WTC11 (cell line): ENCODE measurements at regions not wholly inside any gene's neighbourhood (a gene's known extent, or its start where the extent isn't known, plus 50 kb on each side); places are given as distances from the start of the nearest gene placed in this dataset.

Experiments
- ATAC-seq: fragments of 200-7000 bp; cut with Tn5 transposase; 2 replicates; pipeline ENCODE4 v1.10.0; 2021; ENCODE audit warnings: mild to moderate bottlenecking, moderate library complexity
- CTCF ChIA-PET: fragments of 300-600 bp; sonication (Branson Sonifier 250); formaldehyde crosslinking; loops from one replicate; lab custom pipeline; 2021; ENCODE audit warnings: antibody characterized with exemption; lab: Charles Lee
- POLR2A ChIA-PET: fragments of 350-600 bp; sonication (Branson Sonifier 250); formaldehyde crosslinking; loops from one replicate; lab custom pipeline; 2021; ENCODE audit warnings: antibody characterized with exemption; lab: Charles Lee
- DNase-seq: peaks from one replicate; pipeline ENCODE4 v3.0.0; 2021; ENCODE audit warnings: low spot score
- H3K27ac Mint-ChIP-seq: 2 replicates; pipeline ENCODE4 v1.8.0; 2021; ENCODE audit warnings: mixed read lengths
- H3K27me3 Mint-ChIP-seq: 2 replicates; pipeline ENCODE4 v1.8.0; 2021; ENCODE audit warnings: low read depth, mild to moderate bottlenecking, moderate library complexity, mixed read lengths
- H3K36me3 Mint-ChIP-seq: 2 replicates; pipeline ENCODE4 v1.8.0; 2021; ENCODE audit warnings: mixed read lengths
- H3K4me1 Mint-ChIP-seq: 2 replicates; pipeline ENCODE4 v1.8.0; 2022; ENCODE audit warnings: mixed read lengths
- H3K4me3 Mint-ChIP-seq: 2 replicates; pipeline ENCODE4 v1.8.0; 2021; ENCODE audit warnings: mild to moderate bottlenecking, moderate library complexity, mixed read lengths
- H3K9me3 Mint-ChIP-seq: 2 replicates; pipeline ENCODE4 v1.8.0; 2021; ENCODE audit warnings: mixed read lengths
- CREB1 ChIP-seq: sonication (generic); formaldehyde crosslinking; IDR thresholded peaks from 2 replicates; pipeline ENCODE4 v1.8.0; 2023; ENCODE audit warnings: mild to moderate bottlenecking, missing genetic modification reagents
- FOXJ3 ChIP-seq: sonication (generic); formaldehyde crosslinking; IDR thresholded peaks from 2 replicates; pipeline ENCODE4 v1.9.0; 2021; ENCODE audit warnings: missing genetic modification reagents, mild to moderate bottlenecking, borderline replicate concordance
- HMGA2 ChIP-seq: fragments of 250-450 bp; sonication (Bioruptor Pico); IDR thresholded peaks from 2 replicates; pipeline ENCODE4 v1.4.0; 2021; ENCODE audit warnings: mild to moderate bottlenecking, moderate library complexity
- SMAD3 ChIP-seq: sonication (generic); formaldehyde crosslinking; IDR thresholded peaks from 2 replicates; pipeline ENCODE4 v1.8.0; 2022; ENCODE audit warnings: missing genetic modification reagents, mild to moderate bottlenecking, borderline replicate concordance
- SMAD4 ChIP-seq: sonication (generic); formaldehyde crosslinking; IDR thresholded peaks from 2 replicates; pipeline ENCODE4 v1.8.0; 2022; ENCODE audit warnings: mild to moderate bottlenecking, missing genetic modification reagents
- SOX15 ChIP-seq: fragments of 250-450 bp; sonication (Bioruptor Pico); IDR thresholded peaks from 2 replicates; pipeline ENCODE4 v1.9.0; 2021; ENCODE audit warnings: mild to moderate bottlenecking
- SP1 ChIP-seq: sonication (generic); formaldehyde crosslinking; conservative IDR thresholded peaks from 2 replicates; pipeline ENCODE4 v1.8.1; 2022; ENCODE audit warnings: missing genetic modification reagents
- ZNF138 ChIP-seq: sonication (generic); formaldehyde crosslinking; conservative IDR thresholded peaks from 2 replicates; pipeline ENCODE4 v1.8.1; 2022; ENCODE audit warnings: mild to moderate bottlenecking, moderate library complexity, missing genetic modification reagents
- ZNF423 ChIP-seq: fragments of 250-450 bp; sonication (Bioruptor Pico); IDR thresholded peaks from 2 replicates; pipeline ENCODE4 v2.1.2; 2022; ENCODE audit warnings: mild to moderate bottlenecking, moderate library complexity
- ZNF671 ChIP-seq: fragments of 250-450 bp; sonication (Bioruptor Pico); IDR thresholded peaks from 2 replicates; pipeline ENCODE4 v1.8.0; 2021; ENCODE audit warnings: mild to moderate bottlenecking
- TF ChIP-seq, protein P1 (sequence below): sonication (generic); formaldehyde crosslinking; IDR thresholded peaks from 2 replicates; pipeline ENCODE4 v1.8.0; 2022; ENCODE audit warnings: mild to moderate bottlenecking, missing genetic modification reagents
- TF ChIP-seq, protein P2 (sequence below): sonication (generic); formaldehyde crosslinking; IDR thresholded peaks from 2 replicates; pipeline ENCODE4 v1.8.0; 2022; ENCODE audit warnings: mild to moderate bottlenecking, missing genetic modification reagents
- TF ChIP-seq, protein P3 (sequence below): fragments of 250-450 bp; sonication (Bioruptor Pico); IDR thresholded peaks from 2 replicates; pipeline ENCODE4 v1.9.0; 2021; ENCODE audit warnings: mild to moderate bottlenecking, borderline replicate concordance
- TF ChIP-seq, protein P4 (sequence below): fragments of 250-450 bp; sonication (Bioruptor Pico); IDR thresholded peaks from 2 replicates; pipeline ENCODE4 v2.1.2; 2022; ENCODE audit warnings: mild to moderate bottlenecking, moderate library complexity
- TF ChIP-seq, protein P5 (sequence below): sonication (generic); formaldehyde crosslinking; IDR thresholded peaks from 2 replicates; pipeline ENCODE4 v1.8.0; 2022; ENCODE audit warnings: missing genetic modification reagents
- TF ChIP-seq, protein P6 (sequence below): sonication (generic); formaldehyde crosslinking; conservative IDR thresholded peaks from 2 replicates; pipeline ENCODE4 v1.8.1; 2023; ENCODE audit warnings: mild to moderate bottlenecking, low read depth, missing genetic modification reagents, moderate library complexity
- TF ChIP-seq, protein P7 (sequence below): sonication (generic); formaldehyde crosslinking; IDR thresholded peaks from 2 replicates; pipeline ENCODE4 v1.8.1; 2023; ENCODE audit warnings: mild to moderate bottlenecking, missing genetic modification reagents
- TF ChIP-seq, protein P8 (sequence below): sonication (generic); formaldehyde crosslinking; IDR thresholded peaks from 2 replicates; pipeline ENCODE4 v1.8.1; 2022; ENCODE audit warnings: low read depth, mild to moderate bottlenecking, moderate library complexity, missing genetic modification reagents, borderline replicate concordance
- TF ChIP-seq, protein P9 (sequence below): sonication (generic); formaldehyde crosslinking; IDR thresholded peaks from 2 replicates; pipeline ENCODE4 v1.8.1; 2022; ENCODE audit warnings: mild to moderate bottlenecking, moderate library complexity, missing genetic modification reagents

DNA sequence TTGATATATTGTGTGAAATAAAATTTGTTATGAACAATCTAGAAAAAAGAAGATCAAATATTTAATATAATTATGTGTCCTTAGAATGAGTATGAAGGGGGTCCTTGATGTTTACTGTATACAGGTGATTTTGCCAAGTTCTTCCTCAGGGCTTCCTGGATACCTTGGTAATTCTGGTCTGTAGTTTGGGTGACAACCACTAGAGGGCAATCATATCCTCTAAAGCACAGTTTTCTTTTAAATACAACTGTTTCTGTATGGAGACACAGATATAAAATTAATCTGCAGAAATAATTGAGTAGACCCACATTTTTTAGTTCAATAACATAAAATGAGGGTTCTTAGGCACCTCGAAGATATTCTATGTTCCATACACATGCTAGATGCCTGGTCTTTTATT lies 157.7 kb downstream of the SPANXN1 start:
- Mint-ChIP-seq H3K9me3 (peaks cover 41% of the 10 kb centered on the region), H3K27ac (no peak overlapping the region), H3K4me3 (no peak overlapping the region), H3K4me1 (no peaks in the 10 kb centered on the region), H3K36me3 (peaks cover 14% of the 10 kb centered on the region), H3K27me3 (no peaks in the 10 kb centered on the region)
- DNase-seq (no peak), ATAC-seq (no peak)
- POLR2A ChIA-PET: no interaction called here
- CTCF ChIA-PET: no interaction called here
- TF ChIP-seq CREB1 (no peak), SMAD3 (CRISPR knock-in tag) (no peak), FOXJ3 (CRISPR knock-in tag) (no peak), SMAD4 (no peak), HMGA2 (CRISPR knock-in tag) (no peak), ZNF671 (CRISPR knock-in tag) (no peak), SP1 (no peak), SOX15 (CRISPR knock-in tag) (no peak), ZNF423 (CRISPR knock-in tag) (no peak), ZNF138 (CRISPR knock-in tag) (no peak)
- TF ChIP-seq, protein P1, sequence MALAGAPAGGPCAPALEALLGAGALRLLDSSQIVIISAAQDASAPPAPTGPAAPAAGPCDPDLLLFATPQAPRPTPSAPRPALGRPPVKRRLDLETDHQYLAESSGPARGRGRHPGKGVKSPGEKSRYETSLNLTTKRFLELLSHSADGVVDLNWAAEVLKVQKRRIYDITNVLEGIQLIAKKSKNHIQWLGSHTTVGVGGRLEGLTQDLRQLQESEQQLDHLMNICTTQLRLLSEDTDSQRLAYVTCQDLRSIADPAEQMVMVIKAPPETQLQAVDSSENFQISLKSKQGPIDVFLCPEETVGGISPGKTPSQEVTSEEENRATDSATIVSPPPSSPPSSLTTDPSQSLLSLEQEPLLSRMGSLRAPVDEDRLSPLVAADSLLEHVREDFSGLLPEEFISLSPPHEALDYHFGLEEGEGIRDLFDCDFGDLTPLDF: no peak
- TF ChIP-seq, protein P2, sequence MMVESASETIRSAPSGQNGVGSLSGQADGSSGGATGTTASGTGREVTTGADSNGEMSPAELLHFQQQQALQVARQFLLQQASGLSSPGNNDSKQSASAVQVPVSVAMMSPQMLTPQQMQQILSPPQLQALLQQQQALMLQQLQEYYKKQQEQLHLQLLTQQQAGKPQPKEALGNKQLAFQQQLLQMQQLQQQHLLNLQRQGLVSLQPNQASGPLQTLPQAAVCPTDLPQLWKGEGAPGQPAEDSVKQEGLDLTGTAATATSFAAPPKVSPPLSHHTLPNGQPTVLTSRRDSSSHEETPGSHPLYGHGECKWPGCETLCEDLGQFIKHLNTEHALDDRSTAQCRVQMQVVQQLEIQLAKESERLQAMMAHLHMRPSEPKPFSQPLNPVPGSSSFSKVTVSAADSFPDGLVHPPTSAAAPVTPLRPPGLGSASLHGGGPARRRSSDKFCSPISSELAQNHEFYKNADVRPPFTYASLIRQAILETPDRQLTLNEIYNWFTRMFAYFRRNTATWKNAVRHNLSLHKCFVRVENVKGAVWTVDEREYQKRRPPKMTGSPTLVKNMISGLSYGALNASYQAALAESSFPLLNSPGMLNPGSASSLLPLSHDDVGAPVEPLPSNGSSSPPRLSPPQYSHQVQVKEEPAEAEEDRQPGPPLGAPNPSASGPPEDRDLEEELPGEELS: no peak
- TF ChIP-seq, protein P3, sequence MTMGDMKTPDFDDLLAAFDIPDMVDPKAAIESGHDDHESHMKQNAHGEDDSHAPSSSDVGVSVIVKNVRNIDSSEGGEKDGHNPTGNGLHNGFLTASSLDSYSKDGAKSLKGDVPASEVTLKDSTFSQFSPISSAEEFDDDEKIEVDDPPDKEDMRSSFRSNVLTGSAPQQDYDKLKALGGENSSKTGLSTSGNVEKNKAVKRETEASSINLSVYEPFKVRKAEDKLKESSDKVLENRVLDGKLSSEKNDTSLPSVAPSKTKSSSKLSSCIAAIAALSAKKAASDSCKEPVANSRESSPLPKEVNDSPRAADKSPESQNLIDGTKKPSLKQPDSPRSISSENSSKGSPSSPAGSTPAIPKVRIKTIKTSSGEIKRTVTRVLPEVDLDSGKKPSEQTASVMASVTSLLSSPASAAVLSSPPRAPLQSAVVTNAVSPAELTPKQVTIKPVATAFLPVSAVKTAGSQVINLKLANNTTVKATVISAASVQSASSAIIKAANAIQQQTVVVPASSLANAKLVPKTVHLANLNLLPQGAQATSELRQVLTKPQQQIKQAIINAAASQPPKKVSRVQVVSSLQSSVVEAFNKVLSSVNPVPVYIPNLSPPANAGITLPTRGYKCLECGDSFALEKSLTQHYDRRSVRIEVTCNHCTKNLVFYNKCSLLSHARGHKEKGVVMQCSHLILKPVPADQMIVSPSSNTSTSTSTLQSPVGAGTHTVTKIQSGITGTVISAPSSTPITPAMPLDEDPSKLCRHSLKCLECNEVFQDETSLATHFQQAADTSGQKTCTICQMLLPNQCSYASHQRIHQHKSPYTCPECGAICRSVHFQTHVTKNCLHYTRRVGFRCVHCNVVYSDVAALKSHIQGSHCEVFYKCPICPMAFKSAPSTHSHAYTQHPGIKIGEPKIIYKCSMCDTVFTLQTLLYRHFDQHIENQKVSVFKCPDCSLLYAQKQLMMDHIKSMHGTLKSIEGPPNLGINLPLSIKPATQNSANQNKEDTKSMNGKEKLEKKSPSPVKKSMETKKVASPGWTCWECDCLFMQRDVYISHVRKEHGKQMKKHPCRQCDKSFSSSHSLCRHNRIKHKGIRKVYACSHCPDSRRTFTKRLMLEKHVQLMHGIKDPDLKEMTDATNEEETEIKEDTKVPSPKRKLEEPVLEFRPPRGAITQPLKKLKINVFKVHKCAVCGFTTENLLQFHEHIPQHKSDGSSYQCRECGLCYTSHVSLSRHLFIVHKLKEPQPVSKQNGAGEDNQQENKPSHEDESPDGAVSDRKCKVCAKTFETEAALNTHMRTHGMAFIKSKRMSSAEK (CRISPR knock-in tag): no peak
- TF ChIP-seq, protein P4, sequence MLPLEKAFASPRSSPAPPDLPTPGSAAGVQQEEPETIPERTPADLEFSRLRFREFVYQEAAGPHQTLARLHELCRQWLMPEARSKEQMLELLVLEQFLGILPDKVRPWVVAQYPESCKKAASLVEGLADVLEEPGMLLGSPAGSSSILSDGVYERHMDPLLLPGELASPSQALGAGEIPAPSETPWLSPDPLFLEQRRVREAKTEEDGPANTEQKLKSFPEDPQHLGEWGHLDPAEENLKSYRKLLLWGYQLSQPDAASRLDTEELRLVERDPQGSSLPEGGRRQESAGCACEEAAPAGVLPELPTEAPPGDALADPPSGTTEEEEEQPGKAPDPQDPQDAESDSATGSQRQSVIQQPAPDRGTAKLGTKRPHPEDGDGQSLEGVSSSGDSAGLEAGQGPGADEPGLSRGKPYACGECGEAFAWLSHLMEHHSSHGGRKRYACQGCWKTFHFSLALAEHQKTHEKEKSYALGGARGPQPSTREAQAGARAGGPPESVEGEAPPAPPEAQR (CRISPR knock-in tag): no peak
- TF ChIP-seq, protein P5, sequence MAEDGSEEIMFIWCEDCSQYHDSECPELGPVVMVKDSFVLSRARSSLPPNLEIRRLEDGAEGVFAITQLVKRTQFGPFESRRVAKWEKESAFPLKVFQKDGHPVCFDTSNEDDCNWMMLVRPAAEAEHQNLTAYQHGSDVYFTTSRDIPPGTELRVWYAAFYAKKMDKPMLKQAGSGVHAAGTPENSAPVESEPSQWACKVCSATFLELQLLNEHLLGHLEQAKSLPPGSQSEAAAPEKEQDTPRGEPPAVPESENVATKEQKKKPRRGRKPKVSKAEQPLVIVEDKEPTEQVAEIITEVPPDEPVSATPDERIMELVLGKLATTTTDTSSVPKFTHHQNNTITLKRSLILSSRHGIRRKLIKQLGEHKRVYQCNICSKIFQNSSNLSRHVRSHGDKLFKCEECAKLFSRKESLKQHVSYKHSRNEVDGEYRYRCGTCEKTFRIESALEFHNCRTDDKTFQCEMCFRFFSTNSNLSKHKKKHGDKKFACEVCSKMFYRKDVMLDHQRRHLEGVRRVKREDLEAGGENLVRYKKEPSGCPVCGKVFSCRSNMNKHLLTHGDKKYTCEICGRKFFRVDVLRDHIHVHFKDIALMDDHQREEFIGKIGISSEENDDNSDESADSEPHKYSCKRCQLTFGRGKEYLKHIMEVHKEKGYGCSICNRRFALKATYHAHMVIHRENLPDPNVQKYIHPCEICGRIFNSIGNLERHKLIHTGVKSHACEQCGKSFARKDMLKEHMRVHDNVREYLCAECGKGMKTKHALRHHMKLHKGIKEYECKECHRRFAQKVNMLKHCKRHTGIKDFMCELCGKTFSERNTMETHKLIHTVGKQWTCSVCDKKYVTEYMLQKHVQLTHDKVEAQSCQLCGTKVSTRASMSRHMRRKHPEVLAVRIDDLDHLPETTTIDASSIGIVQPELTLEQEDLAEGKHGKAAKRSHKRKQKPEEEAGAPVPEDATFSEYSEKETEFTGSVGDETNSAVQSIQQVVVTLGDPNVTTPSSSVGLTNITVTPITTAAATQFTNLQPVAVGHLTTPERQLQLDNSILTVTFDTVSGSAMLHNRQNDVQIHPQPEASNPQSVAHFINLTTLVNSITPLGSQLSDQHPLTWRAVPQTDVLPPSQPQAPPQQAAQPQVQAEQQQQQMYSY (CRISPR knock-in tag): no peak
- TF ChIP-seq, protein P6, sequence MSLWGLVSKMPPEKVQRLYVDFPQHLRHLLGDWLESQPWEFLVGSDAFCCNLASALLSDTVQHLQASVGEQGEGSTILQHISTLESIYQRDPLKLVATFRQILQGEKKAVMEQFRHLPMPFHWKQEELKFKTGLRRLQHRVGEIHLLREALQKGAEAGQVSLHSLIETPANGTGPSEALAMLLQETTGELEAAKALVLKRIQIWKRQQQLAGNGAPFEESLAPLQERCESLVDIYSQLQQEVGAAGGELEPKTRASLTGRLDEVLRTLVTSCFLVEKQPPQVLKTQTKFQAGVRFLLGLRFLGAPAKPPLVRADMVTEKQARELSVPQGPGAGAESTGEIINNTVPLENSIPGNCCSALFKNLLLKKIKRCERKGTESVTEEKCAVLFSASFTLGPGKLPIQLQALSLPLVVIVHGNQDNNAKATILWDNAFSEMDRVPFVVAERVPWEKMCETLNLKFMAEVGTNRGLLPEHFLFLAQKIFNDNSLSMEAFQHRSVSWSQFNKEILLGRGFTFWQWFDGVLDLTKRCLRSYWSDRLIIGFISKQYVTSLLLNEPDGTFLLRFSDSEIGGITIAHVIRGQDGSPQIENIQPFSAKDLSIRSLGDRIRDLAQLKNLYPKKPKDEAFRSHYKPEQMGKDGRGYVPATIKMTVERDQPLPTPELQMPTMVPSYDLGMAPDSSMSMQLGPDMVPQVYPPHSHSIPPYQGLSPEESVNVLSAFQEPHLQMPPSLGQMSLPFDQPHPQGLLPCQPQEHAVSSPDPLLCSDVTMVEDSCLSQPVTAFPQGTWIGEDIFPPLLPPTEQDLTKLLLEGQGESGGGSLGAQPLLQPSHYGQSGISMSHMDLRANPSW: no peak
- TF ChIP-seq, protein P7, sequence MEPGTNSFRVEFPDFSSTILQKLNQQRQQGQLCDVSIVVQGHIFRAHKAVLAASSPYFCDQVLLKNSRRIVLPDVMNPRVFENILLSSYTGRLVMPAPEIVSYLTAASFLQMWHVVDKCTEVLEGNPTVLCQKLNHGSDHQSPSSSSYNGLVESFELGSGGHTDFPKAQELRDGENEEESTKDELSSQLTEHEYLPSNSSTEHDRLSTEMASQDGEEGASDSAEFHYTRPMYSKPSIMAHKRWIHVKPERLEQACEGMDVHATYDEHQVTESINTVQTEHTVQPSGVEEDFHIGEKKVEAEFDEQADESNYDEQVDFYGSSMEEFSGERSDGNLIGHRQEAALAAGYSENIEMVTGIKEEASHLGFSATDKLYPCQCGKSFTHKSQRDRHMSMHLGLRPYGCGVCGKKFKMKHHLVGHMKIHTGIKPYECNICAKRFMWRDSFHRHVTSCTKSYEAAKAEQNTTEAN: no peak
- TF ChIP-seq, protein P8, sequence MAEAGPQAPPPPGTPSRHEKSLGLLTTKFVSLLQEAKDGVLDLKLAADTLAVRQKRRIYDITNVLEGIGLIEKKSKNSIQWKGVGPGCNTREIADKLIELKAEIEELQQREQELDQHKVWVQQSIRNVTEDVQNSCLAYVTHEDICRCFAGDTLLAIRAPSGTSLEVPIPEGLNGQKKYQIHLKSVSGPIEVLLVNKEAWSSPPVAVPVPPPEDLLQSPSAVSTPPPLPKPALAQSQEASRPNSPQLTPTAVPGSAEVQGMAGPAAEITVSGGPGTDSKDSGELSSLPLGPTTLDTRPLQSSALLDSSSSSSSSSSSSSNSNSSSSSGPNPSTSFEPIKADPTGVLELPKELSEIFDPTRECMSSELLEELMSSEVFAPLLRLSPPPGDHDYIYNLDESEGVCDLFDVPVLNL: no peak
- TF ChIP-seq, protein P9, sequence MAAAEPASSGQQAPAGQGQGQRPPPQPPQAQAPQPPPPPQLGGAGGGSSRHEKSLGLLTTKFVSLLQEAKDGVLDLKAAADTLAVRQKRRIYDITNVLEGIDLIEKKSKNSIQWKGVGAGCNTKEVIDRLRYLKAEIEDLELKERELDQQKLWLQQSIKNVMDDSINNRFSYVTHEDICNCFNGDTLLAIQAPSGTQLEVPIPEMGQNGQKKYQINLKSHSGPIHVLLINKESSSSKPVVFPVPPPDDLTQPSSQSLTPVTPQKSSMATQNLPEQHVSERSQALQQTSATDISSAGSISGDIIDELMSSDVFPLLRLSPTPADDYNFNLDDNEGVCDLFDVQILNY (CRISPR knock-in tag): no peak
